MM.1S (cell line): ENCODE measurements at regions not wholly inside any gene's neighbourhood (a gene's known extent, or its start where the extent isn't known, plus 50 kb on each side); places are given as distances from the start of the nearest gene placed in this dataset.

Source experiments
- DNase-seq: peaks from one replicate; pipeline ENCODE4 v3.0.0-alpha.2; 2015
- H2AFZ ChIP-seq: fragments of 300-600 bp; sonication (generic); 2 replicates; pipeline ENCODE4 v1.6.0; 2016; ENCODE audit warnings: antibody characterized with exemption, low read length
- H3F3A ChIP-seq: fragments of 300-600 bp; sonication (generic); 2 replicates; pipeline ENCODE4 v1.6.1; 2016; ENCODE audit warnings: mild to moderate bottlenecking, antibody characterized with exemption, low read length, moderate library complexity, mixed read lengths; ENCODE audit not compliant: insufficient read depth
- H3K27ac ChIP-seq: fragments of 300-600 bp; sonication (generic); 2 replicates; pipeline ENCODE4 v1.5.1; 2016; ENCODE audit warnings: mild to moderate bottlenecking, low read length
- H3K27me3 ChIP-seq: fragments of 300-600 bp; sonication (generic); replicated peaks from 2 replicates; pipeline ENCODE4 v1.6.0; 2016; ENCODE audit warnings: low read length; ENCODE audit not compliant: insufficient read depth
- H3K36me3 ChIP-seq: fragments of 300-600 bp; sonication (generic); replicated peaks from 2 replicates; pipeline ENCODE4 v1.6.1; 2016; ENCODE audit warnings: mild to moderate bottlenecking, low read length, mixed read lengths; ENCODE audit not compliant: insufficient read depth
- H3K4me1 ChIP-seq: fragments of 300-600 bp; sonication (generic); 2 replicates; pipeline ENCODE4 v1.6.1; 2016; ENCODE audit warnings: low read length, mixed read lengths
- H3K4me2 ChIP-seq: fragments of 300-600 bp; sonication (generic); 2 replicates; pipeline ENCODE4 v1.6.0; 2016; ENCODE audit warnings: low read depth, low read length
- H3K4me3 ChIP-seq: fragments of 300-600 bp; sonication (generic); 2 replicates; pipeline ENCODE4 v1.5.1; 2016; ENCODE audit warnings: low read length, mixed read lengths
- H3K79me2 ChIP-seq: fragments of 300-600 bp; sonication (generic); 2 replicates; pipeline ENCODE4 v1.6.1; 2016; ENCODE audit warnings: mixed run types, low read length, mixed read lengths
- H3K9ac ChIP-seq: fragments of 300-600 bp; sonication (generic); 2 replicates; pipeline ENCODE4 v1.6.1; 2016; ENCODE audit warnings: low read length, mixed read lengths
- H3K9me2 ChIP-seq: fragments of 300-600 bp; sonication (generic); replicated peaks from 2 replicates; pipeline ENCODE4 v1.6.1; 2016; ENCODE audit warnings: mild to moderate bottlenecking, low read length, mixed read lengths; ENCODE audit not compliant: insufficient read depth
- H3K9me3 ChIP-seq: fragments of 300-600 bp; sonication (generic); replicated peaks from 2 replicates; pipeline ENCODE4 v1.6.1; 2016; ENCODE audit warnings: mild to moderate bottlenecking, low read length, mixed read lengths; ENCODE audit not compliant: insufficient read depth
- H4K20me1 ChIP-seq: fragments of 300-600 bp; sonication (generic); 2 replicates; pipeline ENCODE4 v1.6.1; 2016; ENCODE audit warnings: mild to moderate bottlenecking, low read length, moderate library complexity, mixed read lengths; ENCODE audit not compliant: insufficient read depth
- CTCF ChIP-seq: fragments of 300-600 bp; sonication (generic); IDR thresholded peaks from 2 replicates; pipeline ENCODE4 v1.5.1; 2016; ENCODE audit warnings: antibody characterized with exemption, low read length, mixed read lengths
- EZH2 ChIP-seq: fragments of 300-600 bp; sonication (generic); optimal IDR thresholded peaks from 2 replicates; pipeline ENCODE3; 2017; ENCODE audit warnings: low read depth, mild to moderate bottlenecking, antibody characterized with exemption, low read length, mixed read lengths
- EZH2phosphoT487 ChIP-seq: fragments of 300-600 bp; sonication (generic); IDR thresholded peaks from 2 replicates; pipeline ENCODE4 v1.6.1; 2018; ENCODE audit warnings: antibody characterized with exemption, low read length

- no peaks in the 10 kb centered on the region for H4K20me1 ChIP-seq
- no peaks in the 10 kb centered on the region for H3K36me3 ChIP-seq
- H3K27ac ChIP-seq: no peak overlapping the region
- no peaks in the 10 kb centered on the region for H3K9me3 ChIP-seq
- DNase-seq: no peak
- no peaks in the 10 kb centered on the region for H3F3A ChIP-seq
- no peaks in the 10 kb centered on the region for H3K79me2 ChIP-seq
- H3K9ac ChIP-seq: no peak overlapping the region
- no peak overlapping the region for H3K4me2 ChIP-seq
- no peaks in the 10 kb centered on the region for H3K27me3 ChIP-seq
- no peaks in the 10 kb centered on the region for H3K9me2 ChIP-seq
- no peak overlapping the region for H3K4me3 ChIP-seq
- TF ChIP-seq CTCF (no peak), EZH2 (no peak), EZH2phosphoT487 (no peak)
- no peaks in the 10 kb centered on the region for H3K4me1 ChIP-seq
- no peak overlapping the region for H2AFZ ChIP-seq
Measured at GRCh38 chr17:13403982-13404946, 197.5 kb downstream of the HS3ST3A1 start.

DNA sequence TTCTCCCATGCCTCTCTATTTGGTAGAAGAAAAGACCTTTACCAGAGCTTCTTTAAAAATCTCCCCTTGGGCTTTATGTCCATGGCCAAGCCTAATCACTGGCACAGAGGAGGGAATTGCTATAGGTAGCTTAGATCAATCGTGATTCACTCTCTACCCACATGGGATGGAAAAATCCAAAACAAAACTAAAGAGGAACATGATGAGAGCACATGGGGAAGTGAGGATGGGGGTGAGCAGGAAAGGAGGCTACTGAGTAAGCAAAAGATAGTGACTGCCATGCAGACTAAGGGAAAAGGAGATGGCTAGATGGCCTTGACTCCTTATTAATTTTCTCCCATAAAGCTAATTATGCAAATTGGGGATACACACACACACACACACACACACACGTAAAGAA lies 201.2 kb downstream of the HS3ST3A1 start:
- no peaks in the 10 kb centered on the region for H4K20me1 ChIP-seq
- H3K27me3 ChIP-seq: no peaks in the 10 kb centered on the region
- no peaks in the 10 kb centered on the region for H3K4me1 ChIP-seq
- H3K4me2 ChIP-seq: no peak overlapping the region
- H3K27ac ChIP-seq: no peak overlapping the region
- no peaks in the 10 kb centered on the region for H3K36me3 ChIP-seq
- H3K9ac ChIP-seq: no peak overlapping the region
- TF ChIP-seq CTCF: no peak
- no peak for TF ChIP-seq EZH2
- no peak for TF ChIP-seq EZH2phosphoT487
- H3K4me3 ChIP-seq: no peak overlapping the region
- H3K79me2 ChIP-seq: no peaks in the 10 kb centered on the region
- no peaks in the 10 kb centered on the region for H3K9me2 ChIP-seq
- no peak overlapping the region for H2AFZ ChIP-seq
- no peak for DNase-seq
- H3K9me3 ChIP-seq: no peaks in the 10 kb centered on the region
- no peaks in the 10 kb centered on the region for H3F3A ChIP-seq

- H3K4me3 ChIP-seq: no peak overlapping the region
- TF ChIP-seq EZH2 (no peak), CTCF (no peak), EZH2phosphoT487 (no peak)
Measured at GRCh38 chr17:13398853-13399252, 202.9 kb downstream of the HS3ST3A1 start.

More at GRCh38 chr17:13398853-13399252, 202.9 kb downstream of the HS3ST3A1 start:
- no peaks in the 10 kb centered on the region for H3K4me1 ChIP-seq
- no peaks in the 10 kb centered on the region for H3K36me3 ChIP-seq
- no peak overlapping the region for H3K4me2 ChIP-seq
- no peak overlapping the region for H3K27ac ChIP-seq
- H3K27me3 ChIP-seq: no peaks in the 10 kb centered on the region
- no peaks in the 10 kb centered on the region for H3K9me2 ChIP-seq
- no peaks in the 10 kb centered on the region for H3F3A ChIP-seq
- H4K20me1 ChIP-seq: no peaks in the 10 kb centered on the region
- no peak for DNase-seq
- no peaks in the 10 kb centered on the region for H3K9me3 ChIP-seq
- H3K79me2 ChIP-seq: no peaks in the 10 kb centered on the region
- no peak overlapping the region for H3K9ac ChIP-seq
- no peak overlapping the region for H2AFZ ChIP-seq
